NB4 (cell line): ENCODE measurements at regions not wholly inside any gene's neighbourhood (a gene's known extent, or its start where the extent isn't known, plus 50 kb on each side); places are given as distances from the start of the nearest gene placed in this dataset.

ENCODE experiments used
- CTCF ChIP-seq: IDR thresholded peaks from one replicate; pipeline ENCODE4 v1.5.1; 2012; ENCODE audit warnings: low read depth, low read length
- MAX ChIP-seq: IDR thresholded peaks from 2 replicates; pipeline ENCODE4 v1.6.1; 2011; ENCODE audit warnings: low read depth, low read length
- MYC ChIP-seq: IDR thresholded peaks from 2 replicates; pipeline ENCODE4 v1.6.1; 2011; ENCODE audit warnings: low read depth, low read length
- POLR2A ChIP-seq: IDR thresholded peaks from 2 replicates; pipeline ENCODE4 v1.6.1; 2011; ENCODE audit warnings: mild to moderate bottlenecking; ENCODE audit not compliant: insufficient read length; ENCODE audit errors: extremely low read depth

GRCh38 chr4:57287687-57288604 lies 177.8 kb upstream of the IGFBP7 start:
- TF ChIP-seq CTCF = no peak
- no peak for TF ChIP-seq POLR2A
- TF ChIP-seq MYC = no peak
- TF ChIP-seq MAX = no peak
